Ovary (tissue), 7 donors: ENCODE measurements at regions not wholly inside any gene's neighbourhood (a gene's known extent, or its start where the extent isn't known, plus 50 kb on each side); places are given as distances from the start of the nearest gene placed in this dataset.

ENCODE experiments used
- DNase-seq, 5 donors: peaks; one replicate each; pipeline ENCODE4 v3.0.0-alpha.2; 2019 to 2020
- H3K27ac ChIP-seq, 2 donors: fragments of 200-600 bp; one replicate each; pipeline versions ENCODE4 v1.5.1 to v1.8.0; 2019 to 2022
- H3K27me3 ChIP-seq: fragments of 200-600 bp; one replicate; pipeline ENCODE4 v1.8.0; 2022
- H3K36me3 ChIP-seq: fragments of 200-600 bp; sonication (generic); one replicate; pipeline ENCODE4 v1.5.1; 2019
- H3K4me1 ChIP-seq: one replicate; pipeline ENCODE4 v1.8.1; 2013; ENCODE audit warnings: mild to moderate bottlenecking, moderate library complexity; ENCODE audit not compliant: insufficient read depth
- H3K4me3 ChIP-seq: fragments of 200-600 bp; sonication (generic); one replicate; pipeline ENCODE4 v1.5.1; 2017
- H3K9me3 ChIP-seq, 2 donors: fragments of 200-600 bp in 1 of 2; sonication (generic) in 1 of 2; one replicate each; pipeline versions ENCODE4 v1.5.1 to v1.8.1; 2013 to 2019; ENCODE audit warnings: mild to moderate bottlenecking in 1 of 2, moderate library complexity in 1 of 2
- CTCF ChIP-seq, 3 donors: fragments of 450-650 bp in 2 of 3; fragments of 200-600 bp in 1 of 3; IDR thresholded peaks; one replicate each; pipeline versions ENCODE4 v1.5.1 to v1.8.0; 2016 to 2022; ENCODE audit warnings: antibody characterized with exemption in 3 of 3, mild to moderate bottlenecking in 1 of 3
- EP300 ChIP-seq: sonication (generic); formaldehyde crosslinking; IDR thresholded peaks from one replicate; pipeline ENCODE4 v1.6.1; 2017; ENCODE audit warnings: antibody characterized with exemption
- POLR2A ChIP-seq: fragments of 450-650 bp; IDR thresholded peaks from one replicate; pipeline ENCODE4 v1.6.1; 2017; ENCODE audit warnings: antibody characterized with exemption, mild to moderate bottlenecking, moderate library complexity
- WGBS, 3 donors: extraction: QIAGEN DNeasy Blood & Tissue Kit in 1 of 3; methylation state at CpG; one replicate each; pipeline versions ENCODE4 v1.1.5 to v1.1.7; 2013 to 2017; 5-methylcytosine and 5-hydroxymethylcytosine counted together
- intact Hi-C, 4 donors: fragments of 100-400 bp; cut with DNase I; formaldehyde crosslinking; loops; one replicate each; pipeline versions ENCODE4 v1.11.0 to v1.15.1; 2022 to 2023
- donor health status: DM: no; HTN: no; CAD: no; lungs with moderate emphysema.
- donor health status: DM: no; HTN: no; CAD: no.
- donor health status: Bipolar disorder and iron deficiency.
- donor health status: DM: no; HTN: no; CAD: no.
- donor health status: DM: yes; HTN: yes; CAD: no.

- no peaks in the 10 kb centered on the region for H3K27me3 ChIP-seq
- 54 to 61% (median 56%) methylated on average over 1 of the region's 1 CpG for WGBS, 3 donors
- no peak overlapping the region for H3K4me3 ChIP-seq
- no peaks in the 10 kb centered on the region for H3K4me1 ChIP-seq
- TF ChIP-seq CTCF (IDR thresholded peaks at IDR 0.05) (no peak), POLR2A (no peak), EP300 (no peak)
- no peaks in the 10 kb centered on the region for H3K36me3 ChIP-seq
- intact Hi-C loops: no loop called here
- H3K9me3 ChIP-seq: no peaks in the 10 kb centered on the region
- H3K27ac ChIP-seq: no peak overlapping the region
- no peak for DNase-seq
These were observed 173.1 kb downstream of the NECTIN3 start for GRCh38 chr3:111244760-111245159.

GRCh38 chr3:111246967-111247760 lies 175.5 kb downstream of the NECTIN3 start:
- Histone ChIP-seq H3K9me3 (no peaks in the 10 kb centered on the region), H3K4me1 (no peaks in the 10 kb centered on the region), H3K36me3 (no peaks in the 10 kb centered on the region), H3K27me3 (no peaks in the 10 kb centered on the region), H3K27ac (no peak overlapping the region), H3K4me3 (no peak overlapping the region)
- no peak for TF ChIP-seq CTCF (IDR thresholded peaks at IDR 0.05)
- no peak for TF ChIP-seq POLR2A
- no peak for TF ChIP-seq EP300
- 90 to 94% (median 92%) methylated on average over 7 of the region's 7 CpGs for WGBS, 3 donors
- no peak for DNase-seq
- intact Hi-C loops: no loop called here

DNA sequence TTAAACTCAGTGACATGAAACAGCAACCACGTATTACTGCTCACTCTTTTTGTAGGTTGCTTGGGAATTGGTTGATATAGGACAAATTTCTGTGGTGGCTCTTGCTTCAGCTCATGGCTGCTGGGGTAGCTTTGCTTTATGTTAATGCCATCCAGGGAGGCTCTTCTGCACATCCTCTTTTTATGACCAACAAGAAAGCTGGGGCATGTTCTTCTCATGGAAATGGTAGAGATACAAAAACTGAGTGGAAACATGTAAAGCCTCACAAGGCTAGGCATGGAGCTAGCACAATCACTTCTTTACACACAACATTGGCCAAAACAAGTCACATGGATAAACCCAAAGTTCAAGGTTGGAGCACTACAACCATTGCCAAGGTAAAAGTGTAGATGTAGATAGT lies 176.8 kb downstream of the NECTIN3 start:
- intact Hi-C loops: no loop called here
- no peaks in the 10 kb centered on the region for H3K36me3 ChIP-seq
- H3K27me3 ChIP-seq: no peaks in the 10 kb centered on the region
- TF ChIP-seq CTCF (IDR thresholded peaks at IDR 0.05) (no peak), EP300 (no peak), POLR2A (no peak)
- no peaks in the 10 kb centered on the region for H3K4me1 ChIP-seq
- no peak overlapping the region for H3K27ac ChIP-seq
- WGBS, 3 donors: 89 to 100% (median 91%) methylated on average over 1 of the region's 1 CpG
- no peak for DNase-seq
- no peak overlapping the region for H3K4me3 ChIP-seq
- no peaks in the 10 kb centered on the region for H3K9me3 ChIP-seq

GRCh38 chr3:111249421-111249820 lies 177.8 kb downstream of the NECTIN3 start:
- Histone ChIP-seq H3K27me3 (no peaks in the 10 kb centered on the region), H3K9me3 (no peaks in the 10 kb centered on the region), H3K36me3 (no peaks in the 10 kb centered on the region), H3K27ac (no peak overlapping the region), H3K4me3 (no peak overlapping the region), H3K4me1 (no peaks in the 10 kb centered on the region)
- intact Hi-C loops: no loop called here
- no peak for DNase-seq
- TF ChIP-seq EP300 (no peak), POLR2A (no peak), CTCF (IDR thresholded peaks at IDR 0.05) (no peak)
